GM23338 (cell line): ENCODE measurements at regions not wholly inside any gene's neighbourhood (a gene's known extent, or its start where the extent isn't known, plus 50 kb on each side); places are given as distances from the start of the nearest gene placed in this dataset.
"Not testable (repeated sequence)": the region's sequence is repeated elsewhere in the genome, so short reads cannot be mapped to it uniquely, and the experiment has no call there.

ENCODE experiments used
- CREB1 ChIP-seq: fragments of 250-450 bp; sonication (Bioruptor Pico); IDR thresholded peaks from 2 replicates; pipeline ENCODE4 v1.5.0; 2020; ENCODE audit warnings: low read depth, mild to moderate bottlenecking, moderate library complexity
- EZH2 ChIP-seq: fragments of 200-600 bp; sonication (generic); IDR thresholded peaks from one replicate; pipeline ENCODE4 v1.8.0; 2017; ENCODE audit warnings: antibody characterized with exemption, mild to moderate bottlenecking, low read depth; ENCODE audit not compliant: unreplicated experiment
- STAT1 ChIP-seq: IDR thresholded peaks from one replicate; pipeline ENCODE4 v1.6.1; 2016; ENCODE audit warnings: antibody characterized with exemption; ENCODE audit not compliant: unreplicated experiment
- TF ChIP-seq, protein P1 (sequence below), 2 experiments: fragments of 200-600 bp in 1 of 2; sonication (generic) in 1 of 2; conservative IDR thresholded peaks; 2 replicates each; pipeline versions ENCODE4 v1.5.1 to v1.6.1; 2016 to 2017; ENCODE audit warnings: antibody characterized with exemption in 2 of 2, low read depth in 2 of 2, mild to moderate bottlenecking in 2 of 2, moderate library complexity in 1 of 2

DNA sequence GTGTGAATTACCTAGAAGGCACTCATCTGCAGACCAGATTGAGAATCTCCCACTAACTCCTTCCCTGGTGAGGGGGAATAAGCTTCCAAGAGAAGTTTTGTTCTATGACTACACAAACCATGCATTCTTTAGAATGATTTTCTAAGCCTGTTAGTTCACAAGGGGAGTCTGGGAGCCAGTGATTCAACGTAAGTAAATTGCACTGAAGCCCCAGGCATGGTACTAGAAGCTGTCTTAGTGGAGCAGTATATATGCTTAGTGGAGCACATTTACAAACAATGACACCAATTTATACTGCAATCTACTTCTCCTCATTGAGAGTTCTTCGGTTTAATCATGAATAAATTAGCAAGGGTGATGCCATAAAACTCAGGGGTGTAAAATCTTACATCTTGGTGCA is 209.9 kb upstream of the LRRC61 start:
- not testable (repeated sequence) for TF ChIP-seq EZH2, STAT1, CREB1
- TF ChIP-seq, protein P1, sequence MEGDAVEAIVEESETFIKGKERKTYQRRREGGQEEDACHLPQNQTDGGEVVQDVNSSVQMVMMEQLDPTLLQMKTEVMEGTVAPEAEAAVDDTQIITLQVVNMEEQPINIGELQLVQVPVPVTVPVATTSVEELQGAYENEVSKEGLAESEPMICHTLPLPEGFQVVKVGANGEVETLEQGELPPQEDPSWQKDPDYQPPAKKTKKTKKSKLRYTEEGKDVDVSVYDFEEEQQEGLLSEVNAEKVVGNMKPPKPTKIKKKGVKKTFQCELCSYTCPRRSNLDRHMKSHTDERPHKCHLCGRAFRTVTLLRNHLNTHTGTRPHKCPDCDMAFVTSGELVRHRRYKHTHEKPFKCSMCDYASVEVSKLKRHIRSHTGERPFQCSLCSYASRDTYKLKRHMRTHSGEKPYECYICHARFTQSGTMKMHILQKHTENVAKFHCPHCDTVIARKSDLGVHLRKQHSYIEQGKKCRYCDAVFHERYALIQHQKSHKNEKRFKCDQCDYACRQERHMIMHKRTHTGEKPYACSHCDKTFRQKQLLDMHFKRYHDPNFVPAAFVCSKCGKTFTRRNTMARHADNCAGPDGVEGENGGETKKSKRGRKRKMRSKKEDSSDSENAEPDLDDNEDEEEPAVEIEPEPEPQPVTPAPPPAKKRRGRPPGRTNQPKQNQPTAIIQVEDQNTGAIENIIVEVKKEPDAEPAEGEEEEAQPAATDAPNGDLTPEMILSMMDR (conservative IDR thresholded peaks at IDR 0.05; ENCODE audit: low read depth in 2 of 2): not testable (repeated sequence)
